ENCODE measurements at regions not wholly inside any gene's neighbourhood (a gene's known extent, or its start where the extent isn't known, plus 50 kb on each side); places are given as distances from the start of the nearest gene placed in this dataset.

DNA sequence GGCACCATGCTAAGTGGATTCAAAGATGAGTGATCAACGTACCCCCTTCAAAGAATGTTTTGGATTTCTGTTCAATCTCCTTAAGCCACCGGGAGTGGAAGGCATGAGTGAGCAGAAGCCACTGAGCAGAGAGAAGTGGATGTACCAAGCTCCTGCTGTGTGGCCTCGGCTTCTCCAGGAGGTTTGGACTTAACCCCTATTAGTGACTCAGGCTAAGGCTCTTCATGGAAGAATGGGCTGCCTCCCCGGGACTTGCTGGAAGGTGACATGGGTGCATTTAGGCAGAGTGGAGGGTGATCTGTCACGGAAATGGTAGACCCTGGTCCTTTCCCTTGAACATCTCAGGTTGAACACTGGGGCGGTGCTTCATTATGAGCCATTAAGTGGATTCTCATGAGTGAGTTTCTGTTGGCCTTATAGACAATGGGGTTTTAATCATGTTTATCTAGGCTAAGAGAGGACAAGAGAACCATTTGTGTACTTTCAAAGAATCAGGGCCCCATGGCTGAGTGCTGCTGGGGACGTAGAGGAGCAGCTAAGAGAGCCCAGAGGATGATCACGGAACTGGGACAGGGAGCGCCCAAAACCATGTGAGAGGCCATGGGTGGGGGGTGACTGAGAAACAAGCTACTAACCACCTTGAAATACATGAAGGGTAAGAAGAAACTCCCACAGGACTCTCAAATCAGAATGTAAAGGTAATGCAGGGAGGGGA is 62.2 kb downstream of the HES1 start:
- DNase-seq (ENCODE audit: low read depth) = no peak
- H3K4me3 ChIP-seq (ENCODE audit: low read length) = no peak overlapping the region
- TF ChIP-seq, protein P1, sequence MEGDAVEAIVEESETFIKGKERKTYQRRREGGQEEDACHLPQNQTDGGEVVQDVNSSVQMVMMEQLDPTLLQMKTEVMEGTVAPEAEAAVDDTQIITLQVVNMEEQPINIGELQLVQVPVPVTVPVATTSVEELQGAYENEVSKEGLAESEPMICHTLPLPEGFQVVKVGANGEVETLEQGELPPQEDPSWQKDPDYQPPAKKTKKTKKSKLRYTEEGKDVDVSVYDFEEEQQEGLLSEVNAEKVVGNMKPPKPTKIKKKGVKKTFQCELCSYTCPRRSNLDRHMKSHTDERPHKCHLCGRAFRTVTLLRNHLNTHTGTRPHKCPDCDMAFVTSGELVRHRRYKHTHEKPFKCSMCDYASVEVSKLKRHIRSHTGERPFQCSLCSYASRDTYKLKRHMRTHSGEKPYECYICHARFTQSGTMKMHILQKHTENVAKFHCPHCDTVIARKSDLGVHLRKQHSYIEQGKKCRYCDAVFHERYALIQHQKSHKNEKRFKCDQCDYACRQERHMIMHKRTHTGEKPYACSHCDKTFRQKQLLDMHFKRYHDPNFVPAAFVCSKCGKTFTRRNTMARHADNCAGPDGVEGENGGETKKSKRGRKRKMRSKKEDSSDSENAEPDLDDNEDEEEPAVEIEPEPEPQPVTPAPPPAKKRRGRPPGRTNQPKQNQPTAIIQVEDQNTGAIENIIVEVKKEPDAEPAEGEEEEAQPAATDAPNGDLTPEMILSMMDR (conservative IDR thresholded peaks at IDR 0.05; ENCODE audit: low read depth, low read length) = no peak

GRCh38 chr3:194198938-194199337 is 63.0 kb downstream of the HES1 start:
- H3K4me3 ChIP-seq (ENCODE audit: low read length) = no peak overlapping the region
- TF ChIP-seq, protein P1 (conservative IDR thresholded peaks at IDR 0.05; ENCODE audit: low read depth, low read length) = no peak

DNA sequence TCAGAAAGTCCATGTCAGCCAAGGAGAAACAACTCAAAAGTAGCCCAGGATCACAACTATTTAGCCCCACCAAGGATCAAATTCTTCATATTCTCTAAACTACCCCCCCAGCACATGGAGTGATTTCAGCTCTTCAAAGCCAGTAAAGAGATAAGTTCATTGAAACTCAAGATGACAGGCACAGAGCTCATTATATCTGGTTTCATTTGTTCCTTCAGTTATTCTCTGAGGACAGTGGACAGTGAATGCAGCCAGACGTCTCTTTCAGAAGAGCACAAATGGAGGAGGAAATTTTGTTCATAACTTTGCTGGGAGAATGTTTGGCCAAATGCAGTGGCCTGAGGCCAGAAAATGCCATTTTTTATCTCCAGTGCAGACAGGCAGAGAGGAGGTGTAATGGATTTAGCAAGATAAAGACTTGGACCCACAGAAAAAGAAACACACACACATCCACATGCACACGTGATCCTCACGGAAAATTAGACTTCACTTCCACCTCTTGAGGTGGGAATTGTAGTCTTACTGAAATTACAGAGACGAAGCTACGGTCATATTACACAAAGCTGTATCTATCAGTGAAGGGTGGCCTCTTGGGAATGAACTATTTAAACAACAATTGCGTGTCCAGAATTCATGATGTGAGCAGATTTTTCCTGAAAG is 64.6 kb downstream of the HES1 start:
- H3K4me3 ChIP-seq (ENCODE audit: low read length) = no peak overlapping the region
- DNase-seq (ENCODE audit: low read depth) = no peak
- TF ChIP-seq, protein P1 (conservative IDR thresholded peaks at IDR 0.05; ENCODE audit: low read depth, low read length) = no peak

More at GRCh38 chr3:194198938-194199337, 63.0 kb downstream of the HES1 start:
- no peak for DNase-seq (ENCODE audit: low read depth)

GRCh38 chr3:194201953-194202666 is 66.2 kb downstream of the HES1 start:
- TF ChIP-seq, protein P1 (conservative IDR thresholded peaks at IDR 0.05; ENCODE audit: low read depth, low read length) = no peak
- no peak overlapping the region for H3K4me3 ChIP-seq (ENCODE audit: low read length)
- DNase-seq (ENCODE audit: low read depth) = no peak

DNA sequence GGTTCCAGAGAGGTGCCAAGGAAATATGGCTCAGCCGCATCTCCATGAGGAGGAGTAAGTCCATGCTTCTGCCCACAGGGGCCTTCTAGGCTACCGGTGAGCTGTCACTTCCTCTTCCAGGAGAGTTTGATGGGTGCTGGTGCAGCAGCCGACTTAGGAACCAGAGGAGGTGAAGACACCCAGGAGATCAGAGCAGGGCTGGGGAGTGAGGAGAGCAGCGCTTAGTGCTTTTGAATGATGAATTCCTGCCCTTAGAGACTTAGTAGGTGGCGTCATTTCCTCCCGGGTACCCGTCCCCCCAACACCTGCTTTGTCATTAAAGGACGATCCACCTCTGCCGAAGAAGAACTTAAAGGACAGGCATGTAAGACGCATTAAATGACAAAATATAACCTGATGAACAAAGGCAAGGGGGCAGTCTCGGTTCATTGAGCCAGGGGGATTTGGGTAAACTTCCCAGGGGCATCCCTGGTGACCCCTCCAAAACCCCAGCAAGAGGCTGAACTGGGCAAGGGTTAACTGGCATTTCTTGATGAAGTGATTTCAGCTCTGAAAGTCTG is 67.6 kb downstream of the HES1 start:
- TF ChIP-seq, protein P1 (conservative IDR thresholded peaks at IDR 0.05; ENCODE audit: low read depth, low read length) = peak; percentile 8
- H3K4me3 ChIP-seq (ENCODE audit: low read length) = peak overlapping the region; percentile 49
- DNase-seq (ENCODE audit: low read depth) = no peak

GRCh38 chr3:194204042-194204987 is 68.4 kb downstream of the HES1 start:
- peak overlapping the region; percentile 49 for H3K4me3 ChIP-seq (ENCODE audit: low read length)
- no peak for DNase-seq (ENCODE audit: low read depth)
- TF ChIP-seq, protein P1 (conservative IDR thresholded peaks at IDR 0.05; ENCODE audit: low read depth, low read length) = no peak

All from retinal pigment epithelial cell (primary cell).